Prostate gland (tissue), 2 donors: ENCODE measurements at regions not wholly inside any gene's neighbourhood (a gene's known extent, or its start where the extent isn't known, plus 50 kb on each side); places are given as distances from the start of the nearest gene placed in this dataset.

Experiments
- DNase-seq: peaks from one replicate; pipeline ENCODE4 v3.0.0-alpha.2; 2019; ENCODE audit warnings: low spot score
- H3K27ac ChIP-seq, 2 donors: fragments of 200-600 bp; sonication (generic); 2 replicates each; pipeline ENCODE4 v1.5.1; 2017 to 2019
- H3K27me3 ChIP-seq: fragments of 200-600 bp; sonication (generic); replicated peaks from 2 replicates; pipeline ENCODE4 v1.5.1; 2019; ENCODE audit not compliant: insufficient read depth
- H3K36me3 ChIP-seq, 2 donors: fragments of 200-600 bp; sonication (generic); 1 replicate in 1 of 2; 2 replicates in 1 of 2; pipeline versions ENCODE4 v1.5.1 to v1.8.1; 2017 to 2019
- H3K4me1 ChIP-seq: fragments of 200-600 bp; sonication (generic); replicated peaks from 2 replicates; pipeline ENCODE4 v1.5.1; 2019
- H3K4me3 ChIP-seq, 2 donors: fragments of 200-600 bp; sonication (generic); 2 replicates each; pipeline ENCODE4 v1.5.1; 2017 to 2019
- H3K9me3 ChIP-seq: fragments of 200-600 bp; sonication (generic); 2 replicates; pipeline ENCODE4 v1.5.1; 2017
- CTCF ChIP-seq, 4 experiments: fragments of 200-600 bp in 2 of 4; fragments of 450-650 bp in 2 of 4; sonication (generic) in 2 of 4; IDR thresholded peaks; 1 replicate in 3 of 4; 2 replicates in 1 of 4; pipeline ENCODE4 v1.5.1; 2016 to 2019; ENCODE audit warnings: antibody characterized with exemption in 4 of 4, mild to moderate bottlenecking in 2 of 4, moderate library complexity in 2 of 4
- POLR2A ChIP-seq: fragments of 450-650 bp; IDR thresholded peaks from one replicate; pipeline ENCODE4 v1.6.1; 2016; ENCODE audit warnings: antibody characterized with exemption, mild to moderate bottlenecking
- POLR2AphosphoS5 ChIP-seq: sonication (generic); formaldehyde crosslinking; IDR thresholded peaks from one replicate; pipeline ENCODE4 v1.6.1; 2017; ENCODE audit warnings: antibody characterized with exemption
- WGBS: methylation state at CpG from one replicate; pipeline ENCODE4 v1.1.5; 2018; 5-methylcytosine and 5-hydroxymethylcytosine counted together
- intact Hi-C: fragments of 100-400 bp; cut with DNase I; formaldehyde crosslinking; loops from one replicate; pipeline ENCODE4 v1.14.2; 2022

- Histone ChIP-seq H3K4me3 (no peak overlapping the region), H3K27me3 (no peaks in the 10 kb centered on the region), H3K27ac (no peak overlapping the region), H3K4me1 (no peaks in the 10 kb centered on the region), H3K36me3 (no peaks in the 10 kb centered on the region), H3K9me3 (no peaks in the 10 kb centered on the region)
- intact Hi-C loops, result no loop called here
- 93% methylated on average over 7 of the region's 7 CpGs for WGBS
- TF ChIP-seq POLR2A, result no peak
- no peak for DNase-seq
These were observed 363.9 kb upstream of the CDH5 start for GRCh38 chr16:66002601-66003000.

- TF ChIP-seq CTCF (IDR thresholded peaks at IDR 0.05) (no peak), POLR2A (no peak), POLR2AphosphoS5 (no peak)
- no peak for DNase-seq
- WGBS, result 62% methylated on average over 4 of the region's 4 CpGs
These were observed 365.1 kb upstream of the CDH5 start for GRCh38 chr16:66001432-66001831.

GRCh38 chr16:65998443-65998842 lies 368.0 kb upstream of the CDH5 start:
- intact Hi-C loops, result no loop called here
- H3K4me3 ChIP-seq, result no peak overlapping the region

More at GRCh38 chr16:66001432-66001831, 365.1 kb upstream of the CDH5 start:
- Histone ChIP-seq H3K27ac (no peak overlapping the region), H3K4me3 (no peak overlapping the region), H3K4me1 (no peaks in the 10 kb centered on the region), H3K36me3 (no peaks in the 10 kb centered on the region), H3K27me3 (no peaks in the 10 kb centered on the region), H3K9me3 (no peaks in the 10 kb centered on the region)
- intact Hi-C loops, result no loop called here

GRCh38 chr16:65994291-65994690 lies 372.2 kb upstream of the CDH5 start:
- Histone ChIP-seq H3K27ac (no peak overlapping the region), H3K9me3 (no peaks in the 10 kb centered on the region), H3K36me3 (no peaks in the 10 kb centered on the region), H3K27me3 (no peaks in the 10 kb centered on the region), H3K4me3 (no peak overlapping the region), H3K4me1 (no peaks in the 10 kb centered on the region)
- 92% methylated on average over 2 of the region's 2 CpGs for WGBS
- TF ChIP-seq CTCF (IDR thresholded peaks at IDR 0.05), result no peak
- TF ChIP-seq POLR2AphosphoS5, result no peak
- no peak for TF ChIP-seq POLR2A
- intact Hi-C loops, result no loop called here
- DNase-seq, result no peak

More at GRCh38 chr16:65998443-65998842, 368.0 kb upstream of the CDH5 start:
- Histone ChIP-seq H3K27me3 (no peaks in the 10 kb centered on the region), H3K4me1 (no peaks in the 10 kb centered on the region), H3K9me3 (no peaks in the 10 kb centered on the region), H3K27ac (no peak overlapping the region), H3K36me3 (no peaks in the 10 kb centered on the region)
- 90% methylated on average over 5 of the region's 5 CpGs for WGBS
- DNase-seq, result no peak
- TF ChIP-seq CTCF (IDR thresholded peaks at IDR 0.05), result no peak
- TF ChIP-seq POLR2A, result no peak
- no peak for TF ChIP-seq POLR2AphosphoS5

- Histone ChIP-seq H3K36me3 (no peaks in the 10 kb centered on the region), H3K4me3 (no peak overlapping the region), H3K27ac (no peak overlapping the region), H3K4me1 (no peaks in the 10 kb centered on the region), H3K27me3 (no peaks in the 10 kb centered on the region), H3K9me3 (no peaks in the 10 kb centered on the region)
- DNase-seq, result no peak
- TF ChIP-seq POLR2A (no peak), POLR2AphosphoS5 (no peak), CTCF (IDR thresholded peaks at IDR 0.05) (no peak)
- intact Hi-C loops, result no loop called here
- 60% methylated on average over 1 of the region's 1 CpG for WGBS
These were observed 375.3 kb upstream of the CDH5 start for GRCh38 chr16:65991149-65991701.
